GM12878 (cell line): ENCODE measurements at regions not wholly inside any gene's neighbourhood (a gene's known extent, or its start where the extent isn't known, plus 50 kb on each side); places are given as distances from the start of the nearest gene placed in this dataset.

Experiments
- ATAC-seq: fragments of 200-7000 bp; cut with Tn5 transposase; 3 replicates; pipeline ENCODE4 v1.9.1; 2020; ENCODE audit warnings: mild to moderate bottlenecking, moderate library complexity
- BruUV-seq: library from RNA; stranded (reverse); fragments of 400-500 nt; replicated peaks from 2 replicates; lab custom pipeline; 2021; lab: Mats Ljungman, UMichigan
- CTCF ChIA-PET: fragments of 300-600 bp; sonication (Branson Sonifier 250); formaldehyde crosslinking; extraction: SDS; loops from one replicate; lab custom pipeline; 2021; ENCODE audit warnings: inconsistent platforms; lab: Yijun Ruan, JAX
- POLR2A ChIA-PET: fragments of 350-600 bp; formaldehyde crosslinking; extraction: SDS; loops from one replicate; lab custom pipeline; 2021; ENCODE audit warnings: inconsistent platforms; lab: Charles Lee
- RAD21 ChIA-PET: fragments of 300-600 bp; sonication (Branson Sonifier 250); formaldehyde crosslinking; loops from one replicate; lab custom pipeline; 2023; ENCODE audit warnings: antibody characterized with exemption; ENCODE audit not compliant: unreplicated experiment; lab: Charles Lee
- SMC1A ChIA-PET: fragments of 300-600 bp; sonication (Branson Sonifier 250); formaldehyde crosslinking; loops from one replicate; lab custom pipeline; 2023; ENCODE audit not compliant: unreplicated experiment, uncharacterized antibody; lab: Charles Lee
- DNase-seq: peaks from one replicate; pipeline ENCODE4 v3.0.0-alpha.2; 2011; ENCODE audit warnings: low read depth, low spot score
- FAIRE-seq: peaks from 3 replicates; lab custom pipeline; 2011; peaks lifted over from hg19 to GRCh38; lab: Jason Lieb, UNC
- H2AFZ ChIP-seq: 2 replicates; pipeline ENCODE4 v1.6.0; 2011; ENCODE audit warnings: low read depth, low read length, control low read depth; ENCODE audit not compliant: control insufficient read depth
- H3K27ac ChIP-seq: 2 replicates; pipeline ENCODE4 v1.5.1; 2011; ENCODE audit warnings: control low read depth; ENCODE audit not compliant: control insufficient read depth, insufficient read depth
- H3K27me3 ChIP-seq, 2 experiments: replicated peaks in 1 of 2; 2 replicates each; pipeline versions ENCODE4 v1.6.0 to v1.6.1; 2011; ENCODE audit warnings: low read length in 1 of 2; ENCODE audit not compliant: control insufficient read depth in 2 of 2, insufficient read depth in 2 of 2
- H3K36me3 ChIP-seq, 2 experiments: 2 replicates each; pipeline ENCODE4 v1.5.1; 2011; ENCODE audit warnings: low read length in 1 of 2; ENCODE audit not compliant: control insufficient read depth in 2 of 2, insufficient read depth in 2 of 2
- H3K4me1 ChIP-seq: 2 replicates; pipeline ENCODE4 v1.6.1; 2011; ENCODE audit warnings: mild to moderate bottlenecking, low read length, moderate library complexity, mixed read lengths; ENCODE audit not compliant: control insufficient read depth, insufficient read depth
- H3K4me2 ChIP-seq: 2 replicates; pipeline ENCODE4 v1.6.0; 2011; ENCODE audit warnings: control low read depth; ENCODE audit not compliant: control insufficient read depth, insufficient read depth
- H3K4me3 ChIP-seq: fragments of 200-600 bp; sonication (generic); 2 replicates; pipeline ENCODE4 v1.5.1; 2016
- H3K79me2 ChIP-seq: 2 replicates; pipeline ENCODE4 v1.6.0; 2011; ENCODE audit warnings: low read length; ENCODE audit not compliant: control insufficient read depth, insufficient read depth
- H3K9ac ChIP-seq: 2 replicates; pipeline ENCODE4 v1.8.0; 2011; ENCODE audit warnings: low read length, control low read depth, mixed read lengths; ENCODE audit not compliant: control insufficient read depth, insufficient read depth
- H3K9me3 ChIP-seq: replicated peaks from 3 replicates; pipeline ENCODE4 v1.5.1; 2011; ENCODE audit warnings: mild to moderate bottlenecking, low read length; ENCODE audit not compliant: control insufficient read depth, insufficient read depth
- H4K20me1 ChIP-seq: 2 replicates; pipeline ENCODE4 v1.6.0; 2011; ENCODE audit not compliant: control insufficient read depth, insufficient read depth
- BRCA1 ChIP-seq: IDR thresholded peaks from 2 replicates; pipeline ENCODE4 v1.6.1; 2011; ENCODE audit warnings: low read depth, low read length, improper control_type of control experiment
- CREM ChIP-seq: IDR thresholded peaks from 2 replicates; pipeline ENCODE4 v1.6.1; 2014; ENCODE audit warnings: antibody characterized with exemption, low read depth
- RELA ChIP-seq: fragments of 450-650 bp; IDR thresholded peaks from 2 replicates; pipeline ENCODE4 v1.8.0; 2014; ENCODE audit warnings: borderline replicate concordance; ENCODE audit not compliant: partially characterized antibody
- SMAD5 ChIP-seq: IDR thresholded peaks from 2 replicates; pipeline ENCODE4 v1.6.1; 2016; ENCODE audit warnings: antibody characterized with exemption, low read depth
- SRF ChIP-seq, 2 experiments: IDR thresholded peaks; 2 replicates each; pipeline ENCODE4 v1.6.1; 2011; ENCODE audit warnings: low read depth in 2 of 2, low read length in 2 of 2, mild to moderate bottlenecking in 1 of 2, moderate library complexity in 1 of 2
- STAT1 ChIP-seq: fragments of 450-650 bp; conservative IDR thresholded peaks from 2 replicates; pipeline ENCODE4 v1.6.1; 2014; ENCODE audit warnings: antibody characterized with exemption, mild to moderate bottlenecking
- SUPT20H ChIP-seq: IDR thresholded peaks from 2 replicates; pipeline ENCODE4 v1.6.1; 2011; ENCODE audit warnings: low read depth, mild to moderate bottlenecking, low read length, moderate library complexity, borderline replicate concordance; ENCODE audit not compliant: control insufficient read depth
- TBL1XR1 ChIP-seq: IDR thresholded peaks from 2 replicates; pipeline ENCODE4 v1.6.1; 2012; ENCODE audit warnings: low read depth, low read length, improper control_type of control experiment
- TCF3 ChIP-seq: IDR thresholded peaks from 2 replicates; pipeline ENCODE4 v1.6.1; 2012; ENCODE audit warnings: low read depth, mild to moderate bottlenecking, low read length, borderline replicate concordance; ENCODE audit not compliant: insufficient read depth
- ZBED1 ChIP-seq: IDR thresholded peaks from 2 replicates; pipeline ENCODE4 v1.6.1; 2016; ENCODE audit warnings: borderline replicate concordance
- ZNF217 ChIP-seq: fragments of 450-650 bp; IDR thresholded peaks from 2 replicates; pipeline ENCODE4 v1.6.1; 2017; ENCODE audit warnings: antibody characterized with exemption, mild to moderate bottlenecking
- ZSCAN29 ChIP-seq: fragments of 450-650 bp; IDR thresholded peaks from 2 replicates; pipeline ENCODE4 v1.6.1; 2017; ENCODE audit warnings: mild to moderate bottlenecking, moderate library complexity
- WGBS: methylation state at CpG from one replicate; pipeline ENCODE4 v1.1.6; 2016; ENCODE audit warnings: low lambda C conversion rate; ENCODE audit not compliant: insufficient replicate concordance, insufficient coverage; ENCODE audit errors: missing lambda C conversion rate; 5-methylcytosine and 5-hydroxymethylcytosine counted together
- in situ Hi-C: fragments of 300-500 bp; cut with MboI; formaldehyde crosslinking; loops from 9 replicates; pipeline ENCODE4 v1.14.3; 2018; ENCODE audit warnings: mixed read lengths
- intact Hi-C: fragments of 100-400 bp; cut with micrococcal nuclease; formaldehyde crosslinking; loops from one replicate; pipeline ENCODE4 v1.14.2; 2022; ENCODE audit not compliant: unreplicated experiment
- TF ChIP-seq, protein P1 (sequence below): fragments of 450-650 bp; IDR thresholded peaks from 2 replicates; pipeline ENCODE4 v1.6.1; 2017; ENCODE audit warnings: mild to moderate bottlenecking
- TF ChIP-seq, protein P2 (sequence below): IDR thresholded peaks from 2 replicates; pipeline ENCODE4 v1.6.1; 2012; ENCODE audit warnings: low read depth, low read length, improper control_type of control experiment
- TF ChIP-seq, protein P3 (sequence below): fragments of 150-350 bp; IDR thresholded peaks from 2 replicates; pipeline ENCODE4 v1.6.1; 2014; ENCODE audit warnings: mild to moderate bottlenecking, low read depth, low read length

DNA sequence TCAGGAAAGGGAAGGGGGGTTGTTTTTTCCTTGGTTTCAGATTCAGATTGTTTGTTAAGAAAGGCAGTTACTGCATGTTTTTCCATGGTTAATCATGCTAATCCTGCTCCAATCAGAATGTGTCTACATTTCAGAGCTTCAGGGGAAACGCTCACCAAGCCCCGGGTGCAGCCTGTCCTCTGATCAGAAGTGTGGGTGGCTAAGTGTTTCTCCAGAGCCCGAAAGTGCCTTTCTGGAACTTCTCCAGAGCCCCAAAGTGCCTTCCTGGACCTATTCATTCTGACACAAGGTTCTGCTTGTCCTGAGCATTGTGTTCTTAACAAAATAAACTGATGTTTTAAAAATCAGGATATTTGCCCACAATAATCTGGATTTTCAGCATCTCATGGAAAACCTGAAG lies 359.0 kb upstream of the ZNF521 start:
- POLR2A ChIA-PET: no interaction called here
- in situ Hi-C loops (no loop called here), intact Hi-C loops (no loop called here)
- Histone ChIP-seq H3K79me2 (no peaks in the 10 kb centered on the region), H2AFZ (no peak overlapping the region), H3K27me3 (peaks cover 0 to 2% of the 10 kb centered on the region in 2 experiments; a peak in 2 of 4 replicates), H3K9ac (no peak overlapping the region), H3K36me3 (no peaks in the 10 kb centered on the region), H4K20me1 (no peaks in the 10 kb centered on the region), H3K27ac (no peak overlapping the region), H3K4me3 (no peak overlapping the region), H3K4me2 (no peak overlapping the region), H3K4me1 (no peaks in the 10 kb centered on the region), H3K9me3 (no peaks in the 10 kb centered on the region)
- DNase-seq (no peak), FAIRE-seq (no peak), ATAC-seq (no peak)
- no TSS peak for BruUV-seq
- 0% methylated on average over 3 of the region's 3 CpGs for WGBS
- RAD21 ChIA-PET: no interaction called here
- TF ChIP-seq SUPT20H (no peak), SRF (IDR thresholded peaks at IDR 0.05; ENCODE audit: low read depth in 2 of 2, low read length in 2 of 2) (no peak), TCF3 (no peak), CREM (no peak), STAT1 (no peak), BRCA1 (no peak), ZSCAN29 (no peak), ZBED1 (no peak), ZNF217 (no peak), RELA (no peak), SMAD5 (no peak), TBL1XR1 (no peak)
- TF ChIP-seq, protein P1, sequence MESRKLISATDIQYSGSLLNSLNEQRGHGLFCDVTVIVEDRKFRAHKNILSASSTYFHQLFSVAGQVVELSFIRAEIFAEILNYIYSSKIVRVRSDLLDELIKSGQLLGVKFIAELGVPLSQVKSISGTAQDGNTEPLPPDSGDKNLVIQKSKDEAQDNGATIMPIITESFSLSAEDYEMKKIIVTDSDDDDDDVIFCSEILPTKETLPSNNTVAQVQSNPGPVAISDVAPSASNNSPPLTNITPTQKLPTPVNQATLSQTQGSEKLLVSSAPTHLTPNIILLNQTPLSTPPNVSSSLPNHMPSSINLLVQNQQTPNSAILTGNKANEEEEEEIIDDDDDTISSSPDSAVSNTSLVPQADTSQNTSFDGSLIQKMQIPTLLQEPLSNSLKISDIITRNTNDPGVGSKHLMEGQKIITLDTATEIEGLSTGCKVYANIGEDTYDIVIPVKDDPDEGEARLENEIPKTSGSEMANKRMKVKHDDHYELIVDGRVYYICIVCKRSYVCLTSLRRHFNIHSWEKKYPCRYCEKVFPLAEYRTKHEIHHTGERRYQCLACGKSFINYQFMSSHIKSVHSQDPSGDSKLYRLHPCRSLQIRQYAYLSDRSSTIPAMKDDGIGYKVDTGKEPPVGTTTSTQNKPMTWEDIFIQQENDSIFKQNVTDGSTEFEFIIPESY: no peak
- TF ChIP-seq, protein P2, sequence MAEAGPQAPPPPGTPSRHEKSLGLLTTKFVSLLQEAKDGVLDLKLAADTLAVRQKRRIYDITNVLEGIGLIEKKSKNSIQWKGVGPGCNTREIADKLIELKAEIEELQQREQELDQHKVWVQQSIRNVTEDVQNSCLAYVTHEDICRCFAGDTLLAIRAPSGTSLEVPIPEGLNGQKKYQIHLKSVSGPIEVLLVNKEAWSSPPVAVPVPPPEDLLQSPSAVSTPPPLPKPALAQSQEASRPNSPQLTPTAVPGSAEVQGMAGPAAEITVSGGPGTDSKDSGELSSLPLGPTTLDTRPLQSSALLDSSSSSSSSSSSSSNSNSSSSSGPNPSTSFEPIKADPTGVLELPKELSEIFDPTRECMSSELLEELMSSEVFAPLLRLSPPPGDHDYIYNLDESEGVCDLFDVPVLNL: no peak
- TF ChIP-seq, protein P3, sequence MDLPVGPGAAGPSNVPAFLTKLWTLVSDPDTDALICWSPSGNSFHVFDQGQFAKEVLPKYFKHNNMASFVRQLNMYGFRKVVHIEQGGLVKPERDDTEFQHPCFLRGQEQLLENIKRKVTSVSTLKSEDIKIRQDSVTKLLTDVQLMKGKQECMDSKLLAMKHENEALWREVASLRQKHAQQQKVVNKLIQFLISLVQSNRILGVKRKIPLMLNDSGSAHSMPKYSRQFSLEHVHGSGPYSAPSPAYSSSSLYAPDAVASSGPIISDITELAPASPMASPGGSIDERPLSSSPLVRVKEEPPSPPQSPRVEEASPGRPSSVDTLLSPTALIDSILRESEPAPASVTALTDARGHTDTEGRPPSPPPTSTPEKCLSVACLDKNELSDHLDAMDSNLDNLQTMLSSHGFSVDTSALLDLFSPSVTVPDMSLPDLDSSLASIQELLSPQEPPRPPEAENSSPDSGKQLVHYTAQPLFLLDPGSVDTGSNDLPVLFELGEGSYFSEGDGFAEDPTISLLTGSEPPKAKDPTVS: no peak
- SMC1A ChIA-PET: no interaction called here
- CTCF ChIA-PET: no interaction called here
